ENCODE measurements at regions not wholly inside any gene's neighbourhood (a gene's known extent, or its start where the extent isn't known, plus 50 kb on each side); places are given as distances from the start of the nearest gene placed in this dataset.
"Not testable (repeated sequence)": the region's sequence is repeated elsewhere in the genome, so short reads cannot be mapped to it uniquely, and the experiment has no call there.

DNA sequence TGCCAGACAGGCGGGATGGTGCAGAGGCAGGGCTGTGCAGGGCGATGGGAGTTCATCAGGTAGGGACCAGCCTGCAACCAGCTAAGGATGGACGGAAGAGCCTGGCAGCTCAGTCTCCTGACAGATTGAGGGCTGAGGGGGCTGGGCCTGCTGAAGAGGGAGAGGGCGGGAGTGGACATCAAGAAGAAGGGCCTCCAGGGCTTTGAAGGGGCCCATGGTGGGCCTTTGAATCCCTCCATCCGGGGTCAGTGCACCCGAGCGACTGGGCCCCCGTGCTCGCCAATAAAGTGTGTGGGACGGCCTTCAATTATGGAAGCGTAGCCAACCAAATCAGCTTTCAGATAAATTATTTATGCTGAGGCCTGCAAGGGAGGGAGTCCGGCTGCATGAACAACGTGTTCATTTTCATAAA lies 431.2 kb downstream of the RPS24 start:
- H3K27me3 ChIP-seq (replicated peaks), result peaks cover 5% of the 10 kb centered on the region
- no peak for DNase-seq
- H3K36me3 ChIP-seq (replicated peaks), result no peaks in the 10 kb centered on the region
- in situ Hi-C loops (cut with HindIII; ENCODE audit: low pct_ligation_motif_present, low sequenced_read_pairs), result no loop called here
- TF ChIP-seq, protein P1, sequence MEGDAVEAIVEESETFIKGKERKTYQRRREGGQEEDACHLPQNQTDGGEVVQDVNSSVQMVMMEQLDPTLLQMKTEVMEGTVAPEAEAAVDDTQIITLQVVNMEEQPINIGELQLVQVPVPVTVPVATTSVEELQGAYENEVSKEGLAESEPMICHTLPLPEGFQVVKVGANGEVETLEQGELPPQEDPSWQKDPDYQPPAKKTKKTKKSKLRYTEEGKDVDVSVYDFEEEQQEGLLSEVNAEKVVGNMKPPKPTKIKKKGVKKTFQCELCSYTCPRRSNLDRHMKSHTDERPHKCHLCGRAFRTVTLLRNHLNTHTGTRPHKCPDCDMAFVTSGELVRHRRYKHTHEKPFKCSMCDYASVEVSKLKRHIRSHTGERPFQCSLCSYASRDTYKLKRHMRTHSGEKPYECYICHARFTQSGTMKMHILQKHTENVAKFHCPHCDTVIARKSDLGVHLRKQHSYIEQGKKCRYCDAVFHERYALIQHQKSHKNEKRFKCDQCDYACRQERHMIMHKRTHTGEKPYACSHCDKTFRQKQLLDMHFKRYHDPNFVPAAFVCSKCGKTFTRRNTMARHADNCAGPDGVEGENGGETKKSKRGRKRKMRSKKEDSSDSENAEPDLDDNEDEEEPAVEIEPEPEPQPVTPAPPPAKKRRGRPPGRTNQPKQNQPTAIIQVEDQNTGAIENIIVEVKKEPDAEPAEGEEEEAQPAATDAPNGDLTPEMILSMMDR (IDR thresholded peaks at IDR 0.05; ENCODE audit: low read depth, low read length, missing control alignments), result no peak
- H3K27ac ChIP-seq, result no peak overlapping the region
- H3K4me3 ChIP-seq (ENCODE audit: low read depth, low read length), result no peak overlapping the region

DNA sequence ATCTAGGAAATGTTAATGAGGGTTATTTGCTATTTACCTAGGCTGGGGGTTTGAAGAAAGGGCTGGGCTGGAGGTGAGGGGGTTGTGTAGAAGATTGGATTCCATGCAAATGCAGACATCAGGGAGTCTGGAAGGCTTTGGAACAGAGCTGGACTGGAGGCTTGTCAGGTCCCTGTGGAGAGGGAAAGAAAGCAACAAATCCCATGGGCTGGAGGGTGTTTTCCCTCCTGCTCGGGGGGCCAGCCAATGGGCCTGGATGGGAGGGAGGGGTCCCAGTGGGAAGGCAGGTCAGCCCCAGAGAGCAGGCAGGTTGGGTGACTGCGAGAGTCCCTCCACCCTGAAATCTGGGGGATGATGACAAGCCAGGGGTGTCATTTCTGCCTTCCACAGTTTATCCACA lies 431.8 kb downstream of the RPS24 start:
- no peaks in the 10 kb centered on the region for H3K36me3 ChIP-seq (replicated peaks)
- TF ChIP-seq, protein P1 (IDR thresholded peaks at IDR 0.05; ENCODE audit: low read depth, low read length, missing control alignments), result no peak

DNA sequence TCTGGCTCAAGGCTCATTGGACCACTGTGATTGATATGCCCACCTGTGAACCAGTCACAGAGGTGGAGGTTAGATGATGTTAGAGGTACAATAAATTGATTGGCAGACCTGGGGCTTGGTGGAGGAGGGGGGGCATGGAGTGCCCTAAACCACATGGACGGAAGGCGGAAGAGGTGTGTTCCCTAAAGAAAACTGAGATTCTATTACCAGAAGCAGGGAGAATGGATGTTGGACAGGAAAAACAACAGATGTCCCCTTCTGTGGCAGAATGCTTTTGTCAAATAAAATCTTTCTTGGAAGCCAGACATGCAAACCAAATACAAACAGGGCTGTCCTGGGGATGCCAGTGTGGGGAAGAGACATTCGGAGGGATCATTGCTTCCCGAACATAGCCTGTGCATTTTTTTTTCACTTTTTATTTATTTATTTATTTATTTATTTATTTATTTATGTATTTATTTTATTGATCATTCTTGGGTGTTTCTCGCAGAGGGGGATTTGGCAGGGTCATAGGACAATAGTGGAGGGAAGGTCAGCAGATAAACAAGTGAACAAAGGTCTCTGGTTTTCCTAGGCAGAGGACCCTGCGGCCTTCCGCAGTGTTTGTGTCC lies 433.9 kb downstream of the RPS24 start:
- TF ChIP-seq, protein P1 (IDR thresholded peaks at IDR 0.05; ENCODE audit: low read depth, low read length, missing control alignments), result no peak

More for the DNA sequence above, 431.8 kb downstream of the RPS24 start:
- H3K27ac ChIP-seq, result no peak overlapping the region
- H3K27me3 ChIP-seq (replicated peaks), result peaks cover 5% of the 10 kb centered on the region
- in situ Hi-C loops (cut with HindIII; ENCODE audit: low pct_ligation_motif_present, low sequenced_read_pairs), result no loop called here
- no peak overlapping the region for H3K4me3 ChIP-seq (ENCODE audit: low read depth, low read length)
- no peak for DNase-seq

DNA sequence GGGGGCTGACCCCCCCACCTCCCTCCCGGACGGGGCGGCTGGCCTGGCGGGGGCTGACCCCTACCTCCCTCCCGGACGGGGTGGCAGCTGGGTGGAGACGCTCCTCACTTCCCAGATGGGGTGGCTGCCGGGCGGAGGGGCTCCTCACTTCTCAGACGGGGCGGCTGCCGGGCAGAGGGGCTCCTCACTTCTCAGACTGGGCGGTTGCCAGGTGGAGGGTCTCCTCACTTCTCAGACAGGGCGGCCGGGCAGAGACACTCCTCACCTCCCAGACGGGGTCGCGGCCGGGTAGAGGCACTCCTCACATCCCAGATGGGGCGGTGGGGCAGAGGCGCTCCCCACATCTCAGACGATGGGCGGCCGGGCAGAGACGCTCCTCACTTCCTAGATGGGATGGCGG lies 435.1 kb downstream of the RPS24 start:
- DNase-seq; H3K36me3 ChIP-seq (replicated peaks); H3K27ac ChIP-seq; H3K27me3 ChIP-seq (replicated peaks); H3K4me3 ChIP-seq (ENCODE audit: low read depth, low read length); in situ Hi-C loops (cut with HindIII; ENCODE audit: low pct_ligation_motif_present, low sequenced_read_pairs): not testable (repeated sequence)

More for the DNA sequence above, 433.9 kb downstream of the RPS24 start:
- H3K4me3 ChIP-seq (ENCODE audit: low read depth, low read length), result no peak overlapping the region
- H3K27ac ChIP-seq, result no peak overlapping the region
- in situ Hi-C loops (cut with HindIII; ENCODE audit: low pct_ligation_motif_present, low sequenced_read_pairs), result no loop called here
- DNase-seq, result no peak
- H3K27me3 ChIP-seq (replicated peaks), result peaks cover 5% of the 10 kb centered on the region
- no peaks in the 10 kb centered on the region for H3K36me3 ChIP-seq (replicated peaks)

DNA sequence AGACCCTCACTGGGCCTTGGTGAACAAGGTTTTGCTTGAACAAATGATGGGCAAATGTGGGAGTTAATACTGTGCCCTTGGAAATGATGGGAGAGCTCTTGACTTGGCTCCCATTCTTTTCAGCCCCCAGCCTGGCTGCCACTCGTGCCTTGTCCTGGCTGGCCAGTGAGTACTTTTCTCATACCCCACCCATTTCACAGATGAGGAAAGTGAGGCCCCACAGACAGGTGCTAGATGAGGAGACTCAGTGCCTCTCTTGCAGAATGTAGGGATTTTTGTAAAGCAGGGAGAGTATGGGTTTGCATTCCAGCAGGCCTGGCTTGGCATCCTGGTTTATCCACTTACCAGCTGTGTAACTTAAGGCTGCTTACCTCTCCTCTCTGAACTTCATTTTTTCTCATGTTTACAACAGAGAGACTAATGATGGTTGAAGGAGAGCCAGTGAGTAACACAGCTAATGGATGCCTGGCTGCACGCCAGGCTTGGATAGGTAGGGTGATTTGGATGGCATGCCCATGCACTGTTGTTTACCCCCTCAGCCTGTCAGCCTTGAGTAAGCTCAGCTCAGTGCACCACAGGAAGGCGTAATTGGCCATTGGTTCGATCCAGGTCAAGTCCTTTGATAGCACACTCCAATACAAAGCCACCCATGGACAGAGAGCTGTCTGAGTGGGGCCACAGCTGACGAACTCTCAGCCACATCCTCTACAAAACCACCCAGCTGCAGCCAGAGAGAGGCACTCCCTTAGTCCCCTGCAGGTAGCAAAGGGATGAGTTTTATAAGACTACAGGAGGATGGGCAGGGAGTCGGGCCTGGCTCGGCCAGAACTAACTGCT lies 436.8 kb downstream of the RPS24 start:
- in situ Hi-C loops (cut with HindIII; ENCODE audit: low pct_ligation_motif_present, low sequenced_read_pairs), result no loop called here
- Histone ChIP-seq H3K36me3 (replicated peaks) (no peaks in the 10 kb centered on the region), H3K27ac (no peak overlapping the region), H3K27me3 (replicated peaks) (no peaks in the 10 kb centered on the region), H3K4me3 (ENCODE audit: low read depth, low read length) (no peak overlapping the region)
- DNase-seq, result no peak
- TF ChIP-seq, protein P1 (IDR thresholded peaks at IDR 0.05; ENCODE audit: low read depth, low read length, missing control alignments), result no peak

DNA sequence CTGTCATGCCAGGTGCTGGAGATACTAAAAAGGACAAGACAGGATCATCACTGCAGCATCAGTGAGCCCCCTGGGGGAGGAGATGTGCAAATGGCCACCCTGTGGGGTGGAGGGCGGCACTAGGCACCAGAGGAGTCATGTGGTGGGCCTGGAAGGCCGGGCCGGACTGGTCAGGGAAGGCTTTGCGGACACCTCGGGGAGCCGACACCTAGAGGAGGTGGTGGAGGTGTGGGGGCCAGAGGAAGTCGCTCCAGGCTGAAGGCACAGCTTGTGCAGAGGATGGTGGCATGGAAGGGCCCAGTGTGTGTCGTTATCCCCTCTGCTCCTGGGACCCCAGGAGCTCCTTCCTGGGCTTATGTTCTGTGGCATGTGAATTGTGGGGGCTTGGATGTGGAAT lies 437.7 kb downstream of the RPS24 start:
- Histone ChIP-seq H3K4me3 (ENCODE audit: low read depth, low read length) (no peak overlapping the region), H3K27ac (no peak overlapping the region), H3K36me3 (replicated peaks) (no peaks in the 10 kb centered on the region), H3K27me3 (replicated peaks) (no peaks in the 10 kb centered on the region)
- in situ Hi-C loops (cut with HindIII; ENCODE audit: low pct_ligation_motif_present, low sequenced_read_pairs), result no loop called here
- DNase-seq, result no peak
- TF ChIP-seq, protein P1 (IDR thresholded peaks at IDR 0.05; ENCODE audit: low read depth, low read length, missing control alignments), result no peak

Measured in brain microvascular endothelial cell (primary cell).